ENCODE measurements at regions not wholly inside any gene's neighbourhood (a gene's known extent, or its start where the extent isn't known, plus 50 kb on each side); places are given as distances from the start of the nearest gene placed in this dataset.

DNA sequence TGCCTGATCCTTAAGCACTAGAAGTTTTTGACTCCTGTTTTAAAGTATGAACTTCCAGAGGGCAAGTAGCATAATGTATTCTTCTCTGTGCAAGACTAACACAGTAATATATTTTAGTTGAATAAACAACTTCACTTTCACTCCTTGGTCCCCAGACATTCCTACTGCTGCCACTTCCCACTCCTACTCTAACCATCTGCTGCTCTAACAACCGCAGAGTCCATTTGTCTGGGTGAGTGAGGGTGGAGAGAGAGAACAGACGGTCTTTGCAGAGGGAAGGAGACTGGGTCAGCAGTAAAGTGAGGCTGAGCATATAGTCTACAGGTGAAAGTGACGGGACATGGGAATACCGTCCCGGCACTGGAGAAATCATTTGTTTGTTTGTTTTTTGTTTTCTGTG lies 301.0 kb upstream of the SLCO3A1 start:
- FAIRE-seq, result no peak
- TF ChIP-seq, protein P1, sequence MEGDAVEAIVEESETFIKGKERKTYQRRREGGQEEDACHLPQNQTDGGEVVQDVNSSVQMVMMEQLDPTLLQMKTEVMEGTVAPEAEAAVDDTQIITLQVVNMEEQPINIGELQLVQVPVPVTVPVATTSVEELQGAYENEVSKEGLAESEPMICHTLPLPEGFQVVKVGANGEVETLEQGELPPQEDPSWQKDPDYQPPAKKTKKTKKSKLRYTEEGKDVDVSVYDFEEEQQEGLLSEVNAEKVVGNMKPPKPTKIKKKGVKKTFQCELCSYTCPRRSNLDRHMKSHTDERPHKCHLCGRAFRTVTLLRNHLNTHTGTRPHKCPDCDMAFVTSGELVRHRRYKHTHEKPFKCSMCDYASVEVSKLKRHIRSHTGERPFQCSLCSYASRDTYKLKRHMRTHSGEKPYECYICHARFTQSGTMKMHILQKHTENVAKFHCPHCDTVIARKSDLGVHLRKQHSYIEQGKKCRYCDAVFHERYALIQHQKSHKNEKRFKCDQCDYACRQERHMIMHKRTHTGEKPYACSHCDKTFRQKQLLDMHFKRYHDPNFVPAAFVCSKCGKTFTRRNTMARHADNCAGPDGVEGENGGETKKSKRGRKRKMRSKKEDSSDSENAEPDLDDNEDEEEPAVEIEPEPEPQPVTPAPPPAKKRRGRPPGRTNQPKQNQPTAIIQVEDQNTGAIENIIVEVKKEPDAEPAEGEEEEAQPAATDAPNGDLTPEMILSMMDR (IDR thresholded peaks at IDR 0.05; ENCODE audit: insufficient read depth, missing control alignments), result no peak
- no peak for DNase-seq (ENCODE audit: insufficient read length, low spot score)

DNA sequence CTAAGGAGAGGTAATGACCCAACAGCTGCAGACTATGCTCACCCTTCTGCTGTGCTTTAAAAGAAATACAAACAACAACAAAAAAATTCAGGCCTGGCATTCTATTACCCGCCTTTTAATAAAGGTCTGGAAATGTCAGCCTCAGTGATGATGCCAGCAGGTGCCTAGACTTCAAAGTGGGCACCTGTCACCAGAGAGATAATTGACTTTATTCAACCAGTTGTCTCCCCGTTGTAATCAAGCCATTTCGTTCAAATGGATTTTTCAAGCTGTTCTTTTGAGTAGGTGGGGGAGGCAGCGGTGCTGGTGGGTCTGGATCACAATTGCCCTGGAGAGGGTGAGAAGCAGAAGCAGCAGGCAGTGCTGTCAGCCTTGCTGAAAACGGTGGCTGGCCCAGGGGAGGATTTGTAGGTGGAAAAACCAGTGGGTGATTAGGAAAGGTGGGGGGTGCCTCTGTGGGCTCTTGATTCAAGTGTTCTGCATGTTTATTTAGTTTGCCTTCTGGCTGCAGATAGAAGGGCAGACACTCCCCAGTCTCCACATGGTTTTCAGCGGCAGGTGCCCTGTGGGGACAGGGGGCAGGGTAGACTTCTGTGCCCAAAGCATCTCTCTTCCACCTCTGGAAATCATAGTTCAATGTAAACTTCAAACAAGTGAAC lies 300.2 kb upstream of the SLCO3A1 start:
- DNase-seq (ENCODE audit: insufficient read length, low spot score) (no peak), FAIRE-seq (no peak)
- TF ChIP-seq, protein P1 (IDR thresholded peaks at IDR 0.05; ENCODE audit: insufficient read depth, missing control alignments), result no peak

DNA sequence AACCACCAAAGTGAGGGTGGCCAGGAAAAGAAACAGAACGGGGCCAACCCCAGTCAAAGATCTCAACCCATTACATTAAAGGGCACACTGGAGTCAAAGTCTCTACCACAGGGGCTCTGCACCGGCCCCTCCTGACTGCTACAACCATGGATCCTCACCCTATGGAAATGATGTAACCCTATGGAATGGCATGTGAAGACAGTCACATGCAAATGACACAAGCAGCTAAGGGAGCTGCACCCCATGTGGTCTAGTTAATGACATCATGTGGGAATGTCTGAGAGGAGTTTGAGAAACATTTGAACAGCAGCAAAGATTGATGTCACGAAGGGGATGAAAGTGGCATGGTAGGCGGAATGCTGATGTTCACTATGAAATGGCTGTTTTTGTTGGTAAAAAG lies 298.2 kb upstream of the SLCO3A1 start:
- FAIRE-seq (no peak), DNase-seq (ENCODE audit: insufficient read length, low spot score) (no peak)
- TF ChIP-seq, protein P1 (IDR thresholded peaks at IDR 0.05; ENCODE audit: insufficient read depth, missing control alignments), result no peak

DNA sequence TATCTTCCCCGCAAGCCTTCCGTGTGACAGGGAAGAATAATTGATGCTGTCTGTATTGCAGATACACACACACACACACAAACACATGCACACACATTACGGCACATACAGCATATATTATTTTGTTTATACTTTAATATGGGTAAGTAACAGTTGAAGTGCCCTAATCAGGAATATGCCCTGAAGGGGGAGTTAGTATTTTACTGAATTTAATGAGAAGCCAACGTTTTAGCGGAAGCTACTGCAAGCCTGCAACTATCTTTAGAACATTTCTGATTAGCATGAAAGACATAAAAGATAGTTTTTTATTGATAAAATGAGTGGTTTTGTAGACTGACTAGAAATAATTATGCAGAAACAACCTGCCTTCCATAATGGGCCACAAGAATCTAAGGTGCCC lies 296.6 kb upstream of the SLCO3A1 start:
- DNase-seq (ENCODE audit: insufficient read length, low spot score) (no peak), FAIRE-seq (no peak)
- TF ChIP-seq, protein P1 (IDR thresholded peaks at IDR 0.05; ENCODE audit: insufficient read depth, missing control alignments), result no peak

DNA sequence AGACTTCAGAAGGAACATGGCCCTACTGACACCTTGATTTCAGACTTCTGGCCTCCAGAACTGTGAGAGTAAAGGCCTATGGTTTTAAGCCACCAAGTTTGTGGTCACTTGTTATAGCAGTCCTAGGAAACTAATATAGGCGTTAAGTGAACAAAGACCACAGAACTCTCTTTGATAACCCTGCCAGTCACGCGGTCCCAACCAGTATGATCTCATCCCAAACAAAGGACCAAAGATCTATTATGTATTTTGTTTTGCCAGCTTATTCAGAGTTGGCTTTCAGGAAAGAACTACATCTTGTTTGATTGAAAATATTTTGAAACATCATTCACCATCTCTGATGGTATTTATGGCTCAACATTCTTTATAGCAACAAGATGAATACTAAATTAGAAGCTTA lies 294.4 kb upstream of the SLCO3A1 start:
- FAIRE-seq, result no peak
- DNase-seq (ENCODE audit: insufficient read length, low spot score), result no peak
- TF ChIP-seq, protein P1 (IDR thresholded peaks at IDR 0.05; ENCODE audit: insufficient read depth, missing control alignments), result no peak

DNA sequence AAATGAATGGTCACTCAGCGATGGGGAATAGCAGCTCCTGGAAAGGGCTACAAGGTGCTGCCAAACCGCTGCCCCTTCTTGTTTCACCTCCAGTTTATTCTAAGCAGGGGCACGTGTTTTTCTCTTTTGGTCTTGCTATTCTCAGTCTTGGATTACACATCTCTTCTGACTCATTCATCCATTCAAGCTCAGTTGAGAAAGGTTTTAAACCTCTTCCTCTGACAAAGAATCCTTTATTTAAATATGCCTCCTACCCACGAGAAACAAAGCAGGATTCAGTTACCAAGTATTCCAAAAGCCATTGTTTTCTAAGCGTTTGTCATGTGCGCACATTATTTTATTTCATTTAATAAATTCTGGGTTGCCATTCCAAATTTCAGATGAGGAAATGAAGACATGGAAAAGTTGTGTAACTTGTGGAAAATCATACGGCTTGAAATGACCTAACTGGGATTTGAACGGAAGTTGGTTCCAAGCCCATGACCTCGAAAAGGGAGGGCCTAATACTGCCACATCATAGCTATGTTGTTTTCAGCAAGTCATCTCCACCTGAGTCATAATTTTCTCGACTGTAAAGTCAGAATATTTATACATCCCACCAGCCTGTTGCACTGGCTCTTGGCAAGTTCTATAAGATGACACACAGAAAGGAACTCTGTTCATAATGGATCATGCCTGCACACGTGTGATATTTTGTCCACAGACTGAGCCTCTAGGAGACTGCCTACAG lies 292.0 kb upstream of the SLCO3A1 start:
- TF ChIP-seq, protein P1 (IDR thresholded peaks at IDR 0.05; ENCODE audit: insufficient read depth, missing control alignments), result no peak
- no peak for DNase-seq (ENCODE audit: insufficient read length, low spot score)
- no peak for FAIRE-seq

DNA sequence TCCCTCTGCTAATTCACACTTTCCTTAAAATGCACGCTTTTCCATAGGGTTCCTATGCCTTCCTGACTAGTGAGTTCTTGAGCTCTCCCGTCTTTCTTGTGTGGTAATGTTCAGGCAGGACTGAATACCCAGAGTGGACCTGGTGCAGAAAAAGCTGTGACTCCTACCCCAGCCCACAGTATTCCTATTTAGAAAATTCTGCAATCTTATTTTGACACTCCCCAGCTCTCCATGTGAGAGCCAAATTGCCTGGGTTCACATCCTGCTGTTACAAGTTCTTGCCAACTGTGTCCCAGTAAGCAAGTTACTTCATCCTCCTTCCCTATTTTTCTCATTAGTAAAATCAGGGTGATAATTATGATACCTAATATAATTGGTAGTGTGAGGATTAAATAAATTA lies 290.8 kb upstream of the SLCO3A1 start:
- TF ChIP-seq, protein P1 (IDR thresholded peaks at IDR 0.05; ENCODE audit: insufficient read depth, missing control alignments), result no peak
- no peak for FAIRE-seq

More for the DNA sequence above, 290.8 kb upstream of the SLCO3A1 start:
- no peak for DNase-seq (ENCODE audit: insufficient read length, low spot score)

All from D721Med (cell line).